HuH-7.5 (cell line): ENCODE measurements at regions not wholly inside any gene's neighbourhood (a gene's known extent, or its start where the extent isn't known, plus 50 kb on each side); places are given as distances from the start of the nearest gene placed in this dataset.

Source experiments
- DNase-seq: peaks from one replicate; pipeline ENCODE4 v3.0.0; 2011; ENCODE audit warnings: low spot score

GRCh38 chr13:106350208-106350607 lies 185.3 kb downstream of the EFNB2 start:
- DNase-seq, result no peak

DNA sequence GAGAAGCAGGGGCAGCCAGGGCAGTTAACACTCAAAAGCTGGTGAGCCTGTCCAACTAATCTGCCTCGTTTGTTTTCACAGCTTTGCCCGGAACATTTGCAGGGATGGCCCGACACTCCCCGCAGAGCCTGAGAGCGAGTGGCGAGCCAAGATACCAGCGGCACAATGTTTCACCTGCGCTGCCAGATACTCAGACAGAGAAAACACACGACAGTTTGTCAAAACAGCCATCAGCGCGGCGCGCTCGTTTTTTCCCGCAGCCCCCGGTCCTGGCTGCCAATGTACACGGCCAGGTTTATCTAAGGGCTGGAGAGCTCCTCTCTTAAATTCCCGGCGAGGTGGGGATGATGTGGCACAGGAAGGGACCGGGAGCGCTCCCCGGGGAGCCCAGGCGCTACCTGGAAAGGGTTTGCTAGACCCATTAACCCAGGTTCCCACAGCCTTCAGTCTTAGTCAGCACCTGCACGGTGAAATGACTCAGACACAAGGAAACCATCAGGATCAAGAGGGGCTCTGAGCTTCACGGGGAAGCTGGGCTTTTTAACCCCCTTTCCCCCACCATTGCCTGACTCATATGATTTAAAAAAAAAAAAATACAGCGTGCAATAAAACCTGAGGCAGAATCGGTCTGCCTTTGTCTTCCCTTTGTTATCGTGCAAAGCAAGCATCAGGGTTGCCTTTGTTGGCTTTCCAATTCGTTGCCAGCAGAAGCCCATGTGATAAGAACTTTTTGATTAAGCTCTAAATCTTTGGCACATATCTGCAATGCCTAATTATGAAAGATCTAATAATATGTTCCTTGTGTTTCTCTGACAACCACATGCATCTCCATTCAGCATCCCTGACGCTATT lies 186.2 kb downstream of the EFNB2 start:
- no peak for DNase-seq

DNA sequence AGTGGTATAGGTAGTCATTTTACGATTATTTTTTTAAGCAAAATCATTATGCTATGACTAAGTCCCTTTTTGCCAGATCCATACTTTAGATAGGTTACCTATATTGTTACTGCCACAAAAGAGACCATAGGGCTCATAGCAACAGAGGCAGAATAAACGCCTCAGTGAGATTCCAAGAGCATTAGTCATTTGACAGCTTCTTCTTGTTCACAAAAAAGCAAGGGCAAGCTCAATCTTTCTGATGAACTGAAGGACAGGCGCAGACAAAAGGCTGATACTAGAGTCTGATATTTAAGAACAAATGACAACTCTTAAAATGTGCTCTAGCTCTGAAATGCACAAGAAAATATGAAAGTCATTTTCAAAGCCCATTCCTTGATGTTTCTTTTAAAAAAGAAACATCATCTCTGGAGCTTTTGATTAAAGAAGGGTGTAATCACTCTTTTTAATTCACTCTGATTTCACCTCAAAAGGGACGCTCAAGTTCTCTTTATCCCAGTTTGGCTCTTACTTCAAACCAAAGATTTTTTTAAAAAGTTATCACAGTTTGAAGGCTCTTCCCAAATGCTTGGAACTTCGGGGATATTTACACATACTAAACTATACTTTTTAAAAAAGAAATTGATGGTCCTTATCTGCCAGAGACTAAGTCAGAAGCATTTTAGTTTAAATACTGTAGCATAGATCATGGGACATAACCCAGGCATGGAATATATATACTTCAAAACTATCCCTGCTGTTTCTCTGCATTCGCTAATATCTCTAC lies 187.2 kb downstream of the EFNB2 start:
- DNase-seq, result no peak

DNA sequence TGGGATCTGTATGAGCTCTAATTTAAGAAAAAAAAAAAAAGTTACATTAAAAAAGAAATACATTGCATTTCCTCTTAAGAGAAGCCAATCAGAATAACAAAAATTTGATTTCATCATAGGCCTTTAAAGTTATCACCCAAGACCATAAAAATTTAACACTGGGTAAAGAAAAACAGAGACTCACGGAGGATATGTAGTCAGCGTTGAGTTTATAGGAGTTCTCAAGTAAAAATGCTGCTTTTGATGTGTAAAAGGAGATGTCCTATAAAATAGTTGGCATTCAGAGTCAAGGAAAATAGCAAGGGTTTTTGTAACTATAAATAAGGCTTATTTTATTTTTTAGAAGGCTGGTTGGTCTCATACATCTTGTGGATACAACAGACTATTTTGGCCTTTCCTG lies 191.1 kb downstream of the EFNB2 start:
- DNase-seq, result no peak

GRCh38 chr13:106343836-106344235 lies 191.6 kb downstream of the EFNB2 start:
- no peak for DNase-seq

DNA sequence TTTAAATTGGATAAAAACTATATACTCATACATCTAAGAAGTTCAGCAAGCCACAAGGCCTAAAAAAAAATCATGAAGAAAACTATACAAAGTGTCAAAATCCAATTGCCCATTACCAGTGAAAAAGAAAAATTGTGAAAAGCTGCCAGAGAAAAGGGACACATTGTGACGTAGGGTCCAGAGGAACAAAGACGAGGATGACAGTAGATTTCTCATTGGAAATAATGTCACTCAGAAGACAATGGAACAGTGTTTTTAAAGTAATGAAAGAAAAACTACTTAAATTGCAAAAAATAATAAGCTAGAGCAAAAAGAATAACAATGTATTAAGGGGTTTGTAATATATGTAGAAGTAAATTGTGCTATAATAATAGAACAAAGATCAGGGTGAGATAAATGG lies 195.2 kb downstream of the EFNB2 start:
- DNase-seq, result no peak

DNA sequence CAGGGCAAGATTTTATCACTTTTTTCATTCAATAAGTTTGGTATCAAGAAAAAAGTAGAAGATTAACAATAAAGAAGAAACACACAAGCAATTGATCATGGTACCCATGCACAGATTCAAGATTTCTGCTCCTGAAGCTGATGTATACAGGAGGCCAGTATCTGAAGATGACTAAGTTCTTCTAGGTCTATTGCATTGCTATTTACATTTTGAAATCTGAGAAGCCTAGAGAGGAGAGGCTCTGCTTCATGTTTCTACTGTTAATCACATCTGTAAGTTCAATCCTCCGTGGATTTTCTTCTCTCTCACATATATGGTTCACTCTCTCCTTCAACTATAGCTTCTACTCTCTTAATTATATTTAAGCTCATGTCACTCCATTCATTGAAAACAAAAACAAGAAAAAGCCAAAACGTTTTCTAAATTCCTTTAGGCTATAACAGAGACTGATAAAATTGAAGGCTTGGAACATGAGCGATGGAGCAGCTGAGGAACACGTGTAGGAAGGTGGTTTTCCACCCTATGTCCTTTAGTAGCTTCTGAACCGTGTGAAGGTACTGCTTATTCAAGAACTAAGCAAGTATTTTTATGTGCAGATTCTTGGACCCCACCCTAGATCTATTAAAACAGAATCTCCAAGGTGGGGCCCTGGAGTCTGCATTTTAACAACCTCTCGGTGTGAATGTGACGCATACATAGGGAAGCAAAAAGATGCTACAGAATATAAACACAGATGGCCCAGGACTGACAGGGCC lies 198.2 kb downstream of the EFNB2 start:
- no peak for DNase-seq

GRCh38 chr13:106336668-106337067 lies 198.8 kb downstream of the EFNB2 start:
- DNase-seq, result no peak

- no peak for DNase-seq
Observed at GRCh38 chr13:106332621-106333020, 202.8 kb downstream of the EFNB2 start.

GRCh38 chr13:106331116-106331515 lies 204.3 kb downstream of the EFNB2 start:
- DNase-seq, result no peak

DNA sequence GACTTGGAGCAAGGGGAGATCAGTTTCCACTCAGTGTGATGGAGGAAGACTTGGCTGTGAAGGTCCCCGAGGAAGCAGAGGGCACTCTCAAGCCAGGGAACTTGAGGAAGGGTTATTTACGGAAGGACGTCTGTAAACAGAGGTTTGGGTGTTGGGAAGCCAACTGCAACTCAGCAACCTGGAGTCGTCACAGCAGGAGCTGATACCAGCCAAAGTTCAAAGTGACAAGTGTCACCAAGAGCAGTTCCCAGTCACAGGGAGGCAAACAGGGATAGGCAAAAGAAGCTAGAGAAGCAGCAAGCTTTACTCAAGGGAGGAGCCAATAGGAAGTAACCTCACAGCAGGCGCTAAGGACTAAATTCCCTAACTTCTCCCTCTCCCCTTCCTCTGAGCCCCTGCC lies 205.5 kb downstream of the EFNB2 start:
- DNase-seq, result no peak

- DNase-seq, result no peak
Observed at GRCh38 chr13:106326751-106327150, 208.7 kb downstream of the EFNB2 start.

DNA sequence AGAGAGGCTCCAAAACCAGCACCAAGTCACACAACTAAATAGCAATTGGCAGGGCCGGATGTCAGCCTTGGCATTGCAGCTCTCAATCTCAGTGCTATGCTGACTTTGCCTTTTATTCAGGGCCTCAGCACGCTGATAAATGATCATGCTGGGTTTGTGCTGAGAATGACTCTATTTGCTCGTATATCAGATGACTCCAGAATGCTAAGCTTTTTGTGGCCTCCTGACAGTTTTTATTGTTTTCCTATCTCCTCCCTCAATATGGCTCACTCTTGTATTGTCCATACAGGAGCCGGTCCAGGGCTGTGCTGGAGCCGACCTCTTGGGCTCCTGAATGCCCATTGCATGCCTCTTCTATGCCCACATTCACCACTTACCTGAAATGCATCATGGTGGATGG lies 211.0 kb downstream of the EFNB2 start:
- no peak for DNase-seq

GRCh38 chr13:106322628-106323027 lies 212.8 kb downstream of the EFNB2 start:
- no peak for DNase-seq

DNA sequence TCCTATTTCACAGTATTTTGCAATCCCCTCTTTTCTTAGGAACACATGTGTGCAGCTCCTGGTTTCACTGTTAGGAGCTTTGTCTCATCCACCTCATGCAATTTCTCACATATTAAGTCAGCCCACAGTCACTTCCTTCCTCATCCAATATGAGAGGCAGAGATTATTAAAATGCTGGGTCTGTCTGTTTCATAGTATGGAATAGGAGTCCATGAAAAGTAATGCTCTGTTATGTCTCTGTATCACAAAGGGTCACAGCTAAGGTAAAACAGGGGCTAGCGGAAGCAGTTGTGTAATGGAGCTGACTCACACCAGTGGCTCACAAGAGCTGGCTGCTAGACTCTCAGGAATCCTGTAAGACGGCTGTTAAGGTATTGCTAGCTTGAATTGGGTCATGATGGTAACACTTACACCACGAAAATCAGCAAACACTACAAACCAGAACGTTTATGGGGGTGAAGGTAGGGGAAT lies 216.5 kb downstream of the EFNB2 start:
- no peak for DNase-seq

- DNase-seq, result no peak
Observed at GRCh38 chr13:106314417-106314816, 221.0 kb downstream of the EFNB2 start.

DNA sequence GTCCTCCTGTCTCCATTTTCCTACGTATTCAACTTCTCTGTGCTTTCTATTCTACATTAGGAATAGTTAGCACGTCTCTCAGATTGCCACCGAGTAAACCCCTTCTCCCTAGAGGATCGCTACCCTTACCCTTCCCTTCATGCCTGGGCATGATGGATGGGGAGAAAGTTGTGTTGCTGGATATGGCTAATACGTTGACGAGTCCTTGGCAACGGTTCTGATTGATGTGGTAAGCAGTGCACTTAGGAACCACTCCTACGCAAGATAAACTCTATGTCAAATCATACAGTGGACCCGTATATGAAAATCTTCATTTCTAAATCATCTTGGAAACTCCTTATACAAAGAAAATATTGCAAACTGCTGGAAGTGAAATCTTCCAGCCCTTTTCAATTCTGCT lies 224.5 kb downstream of the EFNB2 start:
- no peak for DNase-seq

DNA sequence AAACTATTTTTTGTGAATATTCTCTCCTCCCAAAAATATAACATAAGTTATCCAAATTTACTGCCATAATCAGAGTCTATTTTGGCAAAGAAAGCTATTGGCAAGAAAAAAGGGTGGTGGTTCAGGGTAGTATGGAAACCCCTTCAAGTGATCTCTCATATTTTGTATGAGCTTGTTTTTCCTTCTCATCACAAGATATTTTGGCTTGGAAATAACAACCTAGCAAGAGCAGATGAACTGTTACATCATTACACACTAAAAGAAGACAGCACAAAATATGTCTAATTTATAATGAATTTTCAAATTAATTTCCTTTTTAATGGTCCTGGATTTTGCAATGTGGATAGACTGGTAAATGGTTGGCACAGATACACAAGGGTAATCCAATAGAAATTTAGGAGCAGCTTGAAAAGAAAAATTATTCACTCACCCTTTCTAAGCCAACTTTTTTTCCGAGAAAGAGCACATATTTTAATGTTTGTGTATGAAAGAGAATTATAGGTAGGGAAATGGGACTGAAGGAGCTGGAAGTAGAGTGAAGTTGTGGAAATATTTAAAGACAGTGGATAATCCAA lies 225.1 kb downstream of the EFNB2 start:
- no peak for DNase-seq

GRCh38 chr13:106306748-106307277 lies 228.6 kb downstream of the EFNB2 start:
- no peak for DNase-seq

DNA sequence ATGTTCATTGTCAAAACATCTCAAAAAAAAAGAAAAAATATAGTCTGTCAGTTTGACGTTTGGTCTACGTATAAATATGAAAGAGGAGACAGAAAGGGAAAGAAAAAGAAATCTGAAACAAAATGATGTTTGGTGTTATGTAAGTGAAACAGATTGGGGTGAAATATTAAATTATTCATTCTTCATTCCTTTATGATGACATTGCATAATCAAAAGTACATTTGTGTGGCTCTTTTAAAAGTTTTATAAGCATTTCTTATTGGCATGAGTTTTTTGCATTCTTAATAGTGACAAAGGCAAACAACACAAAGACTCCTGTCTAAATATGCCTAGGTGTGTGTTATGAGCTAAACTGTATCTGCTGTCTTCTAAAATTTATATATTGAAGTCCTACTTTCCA lies 232.6 kb downstream of the EFNB2 start:
- no peak for DNase-seq

GRCh38 chr13:106302011-106302410 lies 233.5 kb downstream of the EFNB2 start:
- DNase-seq, result no peak

DNA sequence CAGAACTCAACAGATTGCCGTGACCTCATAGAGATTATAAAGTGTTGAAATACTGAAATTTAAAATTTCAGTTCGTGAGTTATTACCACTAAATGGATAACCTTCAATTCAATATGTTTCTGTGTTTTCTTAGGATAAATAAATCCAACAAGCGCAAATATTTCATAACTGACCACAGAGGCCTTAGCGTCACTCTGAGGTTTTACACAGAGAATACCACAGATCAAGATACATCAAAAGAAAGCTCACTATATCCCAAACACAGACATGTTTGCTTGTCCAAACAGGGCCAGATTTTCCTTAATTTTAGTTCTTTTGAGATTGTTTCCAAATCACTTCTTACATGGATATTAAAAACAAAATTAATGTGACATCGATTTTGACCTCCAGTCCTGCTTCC lies 235.8 kb downstream of the EFNB2 start:
- DNase-seq, result no peak
